ENCODE measurements at regions not wholly inside any gene's neighbourhood (a gene's known extent, or its start where the extent isn't known, plus 50 kb on each side); places are given as distances from the start of the nearest gene placed in this dataset.
"Not testable (repeated sequence)": the region's sequence is repeated elsewhere in the genome, so short reads cannot be mapped to it uniquely, and the experiment has no call there.

DNA sequence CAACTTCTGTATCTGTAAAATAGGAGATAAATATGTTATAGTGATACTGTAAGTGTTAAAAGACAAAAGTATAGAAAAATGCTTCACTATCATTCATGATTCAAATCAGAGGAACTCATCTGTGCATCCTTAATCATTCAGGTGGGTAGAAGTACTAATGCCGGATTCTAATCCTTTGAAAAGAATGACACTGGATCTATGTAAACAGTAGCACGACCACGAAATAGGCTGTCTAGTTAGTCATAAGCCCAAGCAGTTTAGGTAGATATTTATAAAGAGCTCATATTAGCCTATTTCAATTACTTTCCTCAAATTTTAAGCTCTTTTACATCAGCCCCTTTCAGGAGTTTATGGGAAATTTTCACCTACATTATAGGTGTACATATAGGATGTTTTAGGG, 437.9 kb downstream of the SOX2 start:
- no peak for DNase-seq

DNA sequence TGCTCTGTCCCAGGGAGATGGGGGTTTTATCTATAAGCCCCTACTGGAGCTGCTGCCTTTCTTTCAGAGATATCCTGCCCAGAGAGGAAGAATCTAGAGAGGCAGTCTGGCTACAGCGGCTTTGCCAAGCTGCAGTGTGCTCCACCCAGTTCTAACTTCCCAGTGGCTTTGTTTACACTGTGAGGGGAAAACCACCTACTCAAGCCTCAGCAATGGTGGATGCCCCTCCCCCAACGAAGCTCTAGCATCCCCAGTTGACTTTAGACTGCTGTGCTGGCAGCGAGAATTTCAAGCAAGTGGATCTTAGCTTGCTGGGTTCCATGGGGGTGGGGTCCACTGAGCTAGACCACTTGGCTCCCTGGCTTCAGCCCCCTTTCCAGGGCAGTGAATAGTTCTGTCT, 444.6 kb downstream of the SOX2 start:
- not testable (repeated sequence) for DNase-seq

DNA sequence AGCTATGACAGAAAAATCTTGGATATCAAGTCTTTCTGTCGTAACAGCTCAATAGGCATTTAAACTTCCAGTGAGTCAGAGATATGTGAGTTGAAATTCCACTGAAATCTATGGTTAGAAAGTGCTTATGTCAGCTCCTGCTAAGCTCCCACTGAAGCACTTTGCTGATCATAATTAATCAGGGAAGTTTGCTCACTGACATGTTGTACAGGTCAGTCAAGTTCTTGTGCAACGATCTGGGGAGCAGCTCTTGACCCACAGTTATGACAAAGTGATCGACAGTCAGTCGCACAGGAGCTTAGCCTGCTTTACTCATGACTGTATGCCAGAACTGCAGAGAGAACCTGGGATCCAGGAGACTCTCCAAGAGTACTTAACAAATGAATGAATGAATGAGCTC, 453.5 kb downstream of the SOX2 start:
- no peak for DNase-seq

DNA sequence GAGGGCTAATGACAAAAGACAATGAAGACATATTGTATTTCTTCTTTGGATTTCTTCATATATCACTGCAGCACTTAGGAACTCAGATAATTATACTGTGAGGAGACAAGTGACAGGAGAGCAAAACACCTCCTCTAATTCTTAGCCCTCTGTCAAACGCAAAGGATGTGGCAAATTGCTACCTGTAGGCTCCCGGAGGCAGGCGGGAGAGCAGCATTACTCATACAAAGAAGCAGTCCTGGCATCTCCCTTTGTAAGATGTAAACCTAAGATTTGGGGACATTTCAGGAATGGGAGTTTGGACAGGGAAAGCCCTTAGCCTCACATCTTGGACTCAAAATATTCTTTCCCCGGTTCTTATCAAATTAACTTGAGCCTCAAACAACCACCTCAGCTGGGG, 460.8 kb downstream of the SOX2 start:
- DNase-seq = no peak

DNA sequence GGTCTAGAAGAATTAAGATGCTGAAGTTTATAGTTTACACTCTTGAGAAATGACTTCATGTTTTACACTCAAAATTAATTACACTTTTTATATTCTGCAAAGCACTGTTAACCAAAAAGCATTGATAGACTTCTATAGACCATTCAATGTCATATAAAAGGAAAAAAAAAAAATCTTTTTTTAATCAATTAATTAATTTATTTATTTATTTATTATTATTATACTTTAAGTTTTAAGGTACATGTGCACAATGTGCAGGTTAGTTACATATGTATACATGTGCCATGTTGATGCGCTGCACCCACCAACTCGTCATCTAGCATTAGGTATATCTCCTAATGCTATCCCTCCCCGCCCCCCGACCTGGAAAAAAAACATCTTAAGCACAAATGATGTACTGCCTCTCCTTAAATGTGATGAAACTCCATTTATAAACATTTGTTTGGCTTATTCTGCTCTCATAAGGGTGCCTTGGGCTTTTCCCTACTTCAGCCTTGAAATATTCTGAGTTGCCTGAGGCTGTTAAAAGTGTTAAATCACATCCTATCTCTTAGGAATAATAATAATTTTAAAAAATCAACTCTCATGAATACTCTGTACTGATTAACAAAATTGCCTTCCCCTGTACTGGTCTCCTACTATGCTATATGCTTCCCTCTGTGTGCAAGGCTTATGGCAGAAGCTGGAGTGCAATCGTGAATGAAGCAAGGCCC, 466.9 kb downstream of the SOX2 start:
- no peak for DNase-seq

DNA sequence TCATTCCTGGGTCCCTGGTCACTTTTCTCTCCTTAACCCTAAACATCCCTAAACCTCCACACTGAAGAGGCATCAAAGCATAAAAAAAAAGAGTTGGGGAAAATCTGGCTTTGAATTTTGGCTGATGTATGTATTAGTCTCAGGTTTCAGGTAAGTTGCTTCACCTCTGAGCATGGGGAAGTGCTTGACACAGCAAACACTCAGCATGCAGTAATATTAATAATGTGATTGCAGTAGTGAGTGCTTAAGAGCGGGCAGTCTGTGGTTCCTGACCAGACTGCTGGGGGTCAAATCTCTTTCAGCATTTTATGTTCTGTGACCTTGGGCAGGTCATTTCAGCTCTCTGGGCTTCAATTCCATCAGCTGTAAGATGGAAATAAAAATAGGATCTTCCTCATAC, 467.9 kb downstream of the SOX2 start:
- no peak for DNase-seq

DNA sequence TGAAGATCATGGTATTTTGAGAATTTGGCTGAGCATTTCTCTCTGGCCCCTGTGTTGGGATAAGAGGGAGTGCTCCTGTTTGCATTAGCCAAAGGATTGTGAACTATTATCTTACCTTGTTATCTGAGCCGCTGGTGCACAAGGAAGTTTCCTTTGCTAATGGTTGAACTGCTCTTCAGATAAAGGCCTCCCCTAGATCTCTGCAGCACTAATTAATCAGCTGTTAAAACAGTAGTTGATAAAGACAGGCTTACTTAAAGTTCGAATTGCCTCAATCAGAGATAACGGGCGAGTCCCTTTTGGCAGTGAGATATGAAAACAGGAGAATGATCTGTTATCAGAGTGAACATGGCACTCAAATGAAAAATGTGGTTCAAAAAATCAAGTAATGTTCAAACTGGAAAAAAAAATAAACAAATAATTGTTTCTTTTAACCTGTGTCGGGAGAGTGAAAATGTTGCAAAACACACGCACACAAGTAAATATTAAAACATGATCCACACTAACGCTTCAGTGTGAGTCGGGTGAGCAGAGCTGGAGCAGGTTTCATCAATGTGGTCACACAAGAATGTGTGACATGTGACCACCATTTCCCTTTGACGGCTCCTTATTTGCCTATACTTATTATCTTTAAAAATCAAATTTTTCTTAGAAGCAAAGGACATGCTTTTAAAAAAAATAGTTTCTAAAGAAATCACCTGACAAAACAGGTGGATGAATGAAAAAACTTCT, 469.1 kb downstream of the SOX2 start:
- DNase-seq = no peak

DNA sequence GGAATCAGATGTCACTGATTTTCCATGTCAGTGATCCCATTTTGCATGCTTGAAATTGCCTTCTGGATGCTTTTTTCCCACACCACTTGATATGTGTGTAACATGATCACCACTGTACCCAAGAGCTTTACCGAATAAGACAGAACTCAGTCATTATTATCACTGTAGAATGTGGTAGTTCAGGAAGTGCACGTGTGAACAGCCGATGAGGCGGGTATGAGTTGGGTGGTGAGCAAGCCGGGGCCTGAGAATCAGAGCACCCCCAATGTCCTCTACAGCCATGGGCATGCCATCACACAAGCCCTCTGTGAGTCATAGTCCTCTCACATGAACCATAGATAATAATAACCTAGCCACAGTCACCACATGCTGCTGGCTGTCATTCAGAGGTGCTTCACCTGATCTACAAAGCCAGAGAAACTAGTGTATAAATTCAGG, 470.8 kb downstream of the SOX2 start:
- DNase-seq = no peak

DNA sequence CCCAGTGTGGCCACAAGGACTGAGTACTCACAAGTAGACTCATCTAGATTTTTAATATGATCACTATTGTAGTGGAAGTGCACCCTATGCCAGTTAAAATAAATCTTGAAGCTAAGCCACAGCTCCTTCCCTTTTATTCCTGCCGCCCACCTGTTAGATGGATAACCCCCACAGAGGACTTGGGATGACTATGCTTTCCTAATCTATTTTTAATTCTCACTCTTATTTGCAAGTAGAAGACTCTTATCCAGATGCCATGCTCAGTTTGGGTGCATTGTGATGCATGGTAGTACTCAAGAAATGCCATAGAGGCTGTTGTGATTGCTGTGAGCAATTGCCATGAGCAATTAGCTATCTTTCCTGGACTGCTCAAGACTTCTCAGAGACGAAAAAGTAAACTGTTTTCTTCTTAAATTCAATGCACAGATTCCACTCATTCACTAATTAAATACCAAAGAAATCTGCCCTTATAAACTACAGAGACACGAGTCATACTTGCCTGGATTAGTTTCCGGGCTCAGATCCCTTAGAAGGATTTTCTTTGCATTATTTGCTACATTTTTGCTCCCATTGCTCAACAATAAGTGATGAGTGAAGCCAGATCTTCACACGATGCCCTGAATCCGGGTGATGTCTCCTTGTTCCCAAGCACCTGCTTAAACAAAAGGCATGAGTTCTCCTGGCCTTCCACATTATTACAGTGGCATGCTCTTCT, 472.1 kb downstream of the SOX2 start:
- DNase-seq = no peak

DNA sequence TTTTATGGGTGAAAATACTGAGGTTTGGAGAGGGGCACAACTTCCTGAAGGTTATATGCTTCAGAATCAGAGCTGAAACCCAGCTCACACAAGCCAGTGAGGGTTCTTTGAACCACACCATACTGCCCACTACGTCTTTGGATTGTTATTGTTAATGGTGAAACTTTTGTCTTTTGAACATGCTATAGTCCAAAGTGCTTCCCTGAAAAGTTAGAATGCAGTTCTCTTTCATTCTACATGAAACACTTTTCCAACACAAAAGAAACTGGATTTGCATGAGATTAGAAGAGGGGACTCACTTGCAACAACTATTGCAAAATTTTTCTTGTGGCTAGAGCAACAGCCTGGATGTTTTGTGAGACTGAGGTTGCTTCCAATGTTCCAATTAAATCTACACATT, 473.6 kb downstream of the SOX2 start:
- no peak for DNase-seq

DNA sequence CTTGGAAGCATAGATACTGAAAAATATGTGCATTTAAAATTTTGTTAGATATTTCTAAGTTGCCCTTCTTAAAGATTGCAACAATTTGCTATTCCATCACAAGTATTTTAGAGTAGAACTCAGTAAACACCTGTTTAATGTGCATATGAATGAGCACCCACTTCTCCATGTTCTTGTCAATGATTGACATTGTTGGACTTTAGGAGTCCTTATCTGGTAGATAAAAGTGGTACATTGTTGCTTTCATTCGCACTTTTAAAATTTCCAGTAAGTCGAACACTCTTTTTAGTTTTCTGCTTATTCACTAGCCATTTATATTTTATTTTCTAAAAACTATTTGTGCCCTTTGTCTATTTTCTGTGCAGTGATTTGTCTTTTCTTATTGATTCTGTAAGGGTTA, 478.3 kb downstream of the SOX2 start:
- DNase-seq = no peak

DNA sequence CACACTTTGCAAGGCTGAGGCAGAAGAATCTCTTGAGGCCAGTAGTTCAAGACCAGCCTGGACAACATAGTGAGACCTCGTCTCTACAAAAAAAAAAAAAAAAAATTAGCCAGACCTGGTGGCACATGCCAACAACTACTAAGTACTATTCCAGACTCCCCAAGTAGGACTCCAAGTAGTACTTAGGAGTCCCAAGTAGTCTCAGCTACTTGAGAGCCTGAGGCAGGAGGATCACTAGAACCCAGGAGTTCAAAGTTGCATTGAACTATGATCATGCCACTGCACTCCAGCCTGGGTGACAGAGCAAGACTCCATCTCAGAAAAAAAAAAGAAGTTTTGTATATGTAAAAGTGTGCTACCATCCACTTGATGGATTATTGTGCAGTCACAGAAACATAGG, 486.6 kb downstream of the SOX2 start:
- DNase-seq = no peak

DNA sequence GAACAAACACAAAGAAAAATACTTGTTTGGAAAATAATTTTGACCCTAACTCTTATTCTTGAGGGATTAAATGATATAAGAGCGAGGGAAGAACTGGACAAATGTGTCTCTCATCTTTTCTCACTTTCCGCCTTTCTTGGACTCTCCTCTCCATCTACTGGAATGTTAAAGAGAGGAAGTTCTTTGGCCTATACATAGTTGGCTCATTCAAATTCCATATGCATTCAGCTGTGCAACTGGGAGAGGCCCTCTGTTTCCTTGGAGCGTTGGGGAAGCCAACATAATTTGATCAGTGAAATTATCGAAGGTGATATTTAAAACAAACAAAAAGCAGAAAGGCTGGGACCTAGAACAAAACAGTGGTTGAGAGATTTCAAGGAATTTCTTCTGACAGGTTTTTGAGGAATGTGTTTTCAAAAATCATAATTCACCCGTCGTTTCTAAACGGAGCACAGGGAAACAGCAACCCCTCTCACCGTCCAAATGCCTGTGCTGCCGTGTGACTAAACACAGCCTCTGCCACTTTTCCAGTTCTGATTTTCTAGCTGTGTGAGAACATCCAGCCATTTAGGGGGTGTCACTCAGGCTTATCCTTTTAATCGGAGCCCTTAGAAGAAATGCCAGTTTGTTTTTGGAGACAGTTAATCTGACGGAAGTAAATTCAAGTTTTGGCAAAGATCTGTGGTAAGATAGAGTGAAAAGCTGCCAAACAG, 489.9 kb downstream of the SOX2 start:
- no peak for DNase-seq

DNA sequence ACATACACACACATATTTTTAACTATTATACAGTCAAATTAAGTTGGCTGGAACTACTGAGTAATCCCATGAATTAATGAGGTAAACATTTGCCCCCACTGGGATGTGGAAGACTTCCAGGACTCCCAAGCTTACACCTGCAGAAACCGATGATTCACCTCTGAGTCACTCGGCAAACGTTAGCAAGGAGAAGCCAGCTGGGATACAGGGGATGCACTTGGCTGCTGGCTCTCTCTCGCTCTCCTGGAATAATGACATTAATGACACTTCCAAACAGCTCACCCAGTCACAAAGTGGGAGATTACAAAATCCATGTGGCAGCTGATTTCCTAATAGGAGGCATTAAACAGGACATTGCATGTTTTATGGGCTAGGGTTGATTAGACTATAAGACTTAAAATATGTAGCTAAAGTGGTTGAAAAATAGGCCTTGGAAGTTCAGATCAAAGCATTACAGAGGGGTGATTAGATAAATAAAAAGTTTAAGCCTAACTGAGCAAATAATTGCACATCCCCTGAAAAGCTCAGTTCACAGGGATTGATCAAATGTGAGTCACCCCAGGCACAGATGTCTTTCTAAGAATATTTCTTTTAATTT, 500.9 kb downstream of the SOX2 start:
- no peak for DNase-seq

DNA sequence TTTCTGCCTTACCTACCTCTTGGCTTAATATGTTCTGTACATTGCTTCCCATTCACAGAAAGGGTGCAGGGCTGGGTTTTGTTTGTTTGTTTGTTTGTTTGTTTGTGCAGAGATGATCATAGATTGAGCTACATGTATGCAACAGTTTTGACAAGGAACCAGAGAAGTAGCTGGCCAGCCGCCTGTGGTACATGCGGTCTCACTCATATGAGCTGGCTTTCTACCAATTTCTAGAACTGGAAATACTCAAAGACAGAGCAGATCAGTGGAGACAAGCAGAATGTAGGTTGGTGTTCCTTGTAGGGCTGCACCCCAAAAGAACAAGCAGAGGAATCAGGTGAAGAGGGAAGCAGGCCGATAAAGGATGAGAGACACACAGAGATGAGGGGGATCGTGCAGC, 502.7 kb downstream of the SOX2 start:
- DNase-seq = no peak

DNA sequence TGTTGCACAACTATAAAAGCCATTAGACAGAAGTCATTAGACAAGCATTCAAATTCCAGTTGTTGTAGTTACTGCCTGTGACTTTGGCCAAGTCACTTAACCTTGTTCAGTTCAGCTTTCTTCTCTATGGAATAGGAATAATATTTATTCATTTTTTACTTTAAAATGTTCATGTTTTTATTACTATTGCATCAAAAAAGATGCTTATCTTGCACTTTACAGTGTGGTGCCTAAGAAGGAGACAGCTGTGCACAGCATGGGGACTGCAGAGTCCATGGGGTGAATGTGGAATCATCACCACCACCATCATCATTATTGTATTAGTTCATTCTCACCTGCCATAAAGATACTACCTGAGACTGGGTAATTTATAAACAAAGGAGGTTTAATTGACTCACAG, 504.2 kb downstream of the SOX2 start:
- DNase-seq = no peak

DNA sequence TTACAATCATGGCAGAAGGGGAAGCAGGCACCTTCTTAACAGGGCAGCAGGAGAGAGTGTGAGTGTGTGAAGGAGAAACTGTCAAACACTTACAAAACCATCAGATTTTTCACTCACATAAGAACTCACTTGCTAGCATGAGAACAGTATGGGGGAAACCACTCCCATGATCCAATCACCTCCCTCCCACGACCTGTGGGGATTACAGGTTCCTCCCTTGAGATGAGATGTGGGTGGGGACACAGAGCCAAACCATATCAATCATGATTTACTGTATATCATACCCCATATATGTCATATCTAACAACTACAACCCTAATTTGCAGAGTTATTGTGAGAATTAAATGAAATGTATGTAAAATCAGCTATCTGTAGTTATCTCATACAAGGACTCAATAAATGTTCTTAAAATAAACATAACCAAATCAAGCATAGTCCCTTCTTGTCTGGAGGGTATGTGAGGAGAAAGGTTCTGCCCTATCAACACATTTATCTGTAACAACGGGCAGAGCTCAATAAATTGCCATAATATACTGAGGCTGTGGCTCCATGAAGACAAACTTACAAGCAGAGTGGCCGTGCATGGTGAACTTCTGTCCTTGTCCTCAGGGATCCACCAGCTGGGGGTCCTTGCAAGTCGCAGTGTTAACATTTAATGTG, 504.7 kb downstream of the SOX2 start:
- DNase-seq = no peak

DNA sequence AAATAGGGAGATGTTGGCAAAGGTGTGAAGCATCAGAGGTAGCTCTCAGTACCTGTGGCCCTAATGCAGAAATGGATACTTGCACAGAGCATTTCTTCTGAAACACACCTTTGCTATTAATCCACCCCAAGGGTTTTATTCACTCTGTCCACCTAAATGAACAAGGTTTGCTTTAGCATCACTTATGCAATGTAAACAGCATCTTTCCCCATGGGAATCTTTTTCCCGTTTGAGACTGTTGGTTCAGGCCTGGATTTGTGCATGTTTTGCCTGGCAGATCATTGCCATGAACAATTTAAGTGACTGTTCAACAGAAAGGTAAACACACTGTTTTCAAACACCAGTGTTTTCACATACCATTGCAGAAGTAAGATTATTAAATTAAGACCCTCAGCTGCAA, 508.3 kb downstream of the SOX2 start:
- DNase-seq = no peak

DNA sequence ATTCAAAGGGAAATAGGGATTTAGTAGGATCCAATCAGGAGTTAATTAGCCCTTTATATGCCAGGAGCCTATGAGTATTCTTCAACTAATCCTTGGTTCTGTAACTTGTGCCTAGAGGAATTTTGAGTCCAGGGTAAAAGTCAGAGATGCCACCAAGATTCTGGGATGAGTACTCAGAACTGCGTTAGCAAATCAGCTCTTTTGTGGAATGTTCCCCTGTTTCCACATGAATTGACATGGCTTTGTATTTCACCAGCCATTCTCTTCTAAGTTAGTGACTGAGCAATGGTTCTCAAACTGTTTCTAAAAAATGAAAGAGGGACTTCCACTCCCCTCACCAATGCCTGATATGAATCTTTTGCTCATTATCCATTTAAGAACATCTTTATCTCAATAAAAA, 508.7 kb downstream of the SOX2 start:
- DNase-seq = no peak

DNA sequence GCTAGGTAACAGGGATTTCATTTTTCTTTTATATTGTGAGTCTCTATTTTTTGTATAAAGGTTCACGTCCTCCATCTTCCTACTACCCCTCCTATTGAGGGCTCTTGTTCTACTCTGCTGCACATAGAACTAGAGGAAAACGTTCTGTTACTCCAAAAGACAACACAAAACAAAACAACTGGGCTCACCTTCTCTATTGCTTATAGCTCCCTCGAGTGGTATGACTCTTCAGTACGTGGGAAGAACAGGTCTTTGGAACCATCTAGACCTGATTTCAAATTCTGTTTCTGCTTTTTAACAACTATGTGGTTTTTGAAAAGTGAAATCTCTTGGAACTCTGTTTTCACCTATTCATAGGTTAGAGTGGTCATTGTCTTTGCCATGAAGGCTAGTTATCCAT, 515.3 kb downstream of the SOX2 start:
- DNase-seq = no peak

DNA sequence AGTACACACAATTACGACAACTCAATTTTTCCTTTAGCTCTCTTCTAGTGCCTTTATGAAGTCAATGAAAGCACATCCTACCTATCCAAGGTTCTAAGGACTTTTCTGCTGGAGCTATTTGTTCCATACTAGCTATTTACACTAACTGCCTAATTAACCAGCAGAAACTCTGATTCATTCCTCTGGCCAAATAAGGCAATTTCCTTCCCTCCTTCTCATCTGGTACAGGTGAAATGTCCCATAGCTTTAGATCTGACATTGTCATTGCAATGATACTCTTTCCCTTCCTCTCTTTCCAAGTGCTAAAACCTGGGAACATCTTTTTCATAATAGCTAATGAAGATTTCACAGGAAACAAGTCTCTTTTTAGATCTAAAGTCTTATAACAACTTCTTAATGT, 521.7 kb downstream of the SOX2 start:
- DNase-seq = no peak

DNA sequence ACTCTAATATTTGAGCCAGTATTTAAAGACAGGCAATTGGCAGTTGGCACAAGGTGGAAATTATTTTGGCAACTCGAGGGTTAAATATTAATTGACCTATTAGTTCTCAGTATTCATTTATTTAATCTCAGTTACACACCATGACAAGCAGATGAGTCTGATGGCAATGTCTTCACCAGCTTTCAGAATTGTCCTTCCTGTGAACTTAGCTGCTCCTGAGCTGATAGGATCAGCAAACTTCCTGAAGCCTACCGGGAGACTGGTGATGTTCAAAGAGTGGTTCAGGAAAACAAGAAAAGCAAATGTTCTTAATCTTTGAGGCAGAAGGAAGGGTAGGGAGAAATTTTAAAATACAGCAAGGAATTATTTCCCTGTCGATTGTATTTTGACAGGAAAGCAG, 522.2 kb downstream of the SOX2 start:
- no peak for DNase-seq

Data from effector CD4-positive, alpha-beta T cell (primary cell).